ENCODE measurements at regions not wholly inside any gene's neighbourhood (a gene's known extent, or its start where the extent isn't known, plus 50 kb on each side); places are given as distances from the start of the nearest gene placed in this dataset.

DNA sequence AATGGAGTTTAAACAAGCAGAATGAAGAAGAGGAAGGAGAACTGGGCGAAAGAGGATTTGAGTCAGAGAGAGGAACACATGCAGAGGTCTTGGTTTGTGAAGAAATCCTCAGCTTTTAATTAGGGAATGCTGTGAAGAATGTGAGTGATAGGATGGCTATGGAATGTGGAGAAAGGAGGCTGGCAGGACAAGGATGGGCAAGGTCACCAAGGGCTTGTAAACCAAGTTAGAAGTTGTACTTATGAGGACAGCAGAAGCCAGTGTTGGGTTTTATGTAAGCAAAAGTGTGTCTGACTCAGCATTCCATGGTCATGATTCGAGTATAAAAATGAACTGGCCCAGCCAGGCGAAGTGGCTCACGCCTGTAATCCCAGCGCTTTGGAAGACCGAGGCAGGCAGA is 60.0 kb upstream of the IL12A start:
- BruUV-seq (replicated peaks), result no TSS peak
- H3K9ac ChIP-seq (ENCODE audit: low read length), result no peak overlapping the region
- ATAC-seq (peak; percentile 63; the same call in 1 of the 2 replicates), DNase-seq (ENCODE audit: low read depth, low spot score) (no peak)
- ChIA-PET RAD21 (ENCODE audit: low non-redundant PET in 1 of 2, low total read pairs in 2 of 2, uncharacterized antibody in 2 of 2, unreplicated experiment in 2 of 2) (no interaction called here), CTCF (interaction anchor here (0.8 to 1.3 kb wide), 7 partner anchors 10 to 78 kb away, joined by 3 to 13 read pairs (median 3); partner anchors contain the start of gene IL12A), POLR2A (interaction anchor here (0.7 kb wide), 1 partner anchor 78 kb away, joined by 3 read pairs; no protein-coding TSS in a partner anchor)
- peak overlapping the region; percentile 73 for H2AFZ ChIP-seq (ENCODE audit: low read depth, low read length, poor library complexity, severe bottlenecking)
- H3K79me2 ChIP-seq (ENCODE audit: insufficient read depth, low read length), result no peaks in the 10 kb centered on the region
- H3K4me2 ChIP-seq (ENCODE audit: low read length), result peak overlapping the region; percentile 42
- TF ChIP-seq JUND (IDR thresholded peaks at IDR 0.05) (0 out of 2 replicates have a peak, but pooled peaks have one; percentile 13), EGR1 (IDR thresholded peaks at IDR 0.05; ENCODE audit: low read depth) (no peak), ELF1 (IDR thresholded peaks at IDR 0.05; ENCODE audit: borderline replicate concordance, low read depth) (no peak), EZH2 (IDR thresholded peaks at IDR 0.05) (no peak)
- TF ChIP-seq, protein P1, sequence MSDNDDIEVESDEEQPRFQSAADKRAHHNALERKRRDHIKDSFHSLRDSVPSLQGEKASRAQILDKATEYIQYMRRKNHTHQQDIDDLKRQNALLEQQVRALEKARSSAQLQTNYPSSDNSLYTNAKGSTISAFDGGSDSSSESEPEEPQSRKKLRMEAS (IDR thresholded peaks at IDR 0.05), result no peak
- H3K4me3 ChIP-seq (replicated peaks in 1 of 2; ENCODE audit: low read depth in 1 of 2, low read length in 2 of 2), result no peak overlapping the region; a peak in 1 of 4 replicates
- no peaks in the 10 kb centered on the region for H3K27me3 ChIP-seq (ENCODE audit: insufficient read depth, low read length)
- H3K9me2 ChIP-seq (ENCODE audit: insufficient read depth), result no peaks in the 10 kb centered on the region
- no peaks in the 10 kb centered on the region for H4K20me1 ChIP-seq (ENCODE audit: insufficient read depth)
- H3K9me3 ChIP-seq (ENCODE audit: control insufficient read depth in 1 of 2, insufficient read depth in 1 of 2, low read depth in 1 of 2, low read length in 2 of 2), result no peaks in the 10 kb centered on the region
- H3K4me1 ChIP-seq (ENCODE audit: control insufficient read depth in 1 of 2, insufficient read depth in 2 of 2, low read length in 2 of 2), result peaks cover 0 to 21% of the 10 kb centered on the region in 2 experiments; a peak in 2 of 4 replicates
- H3K36me3 ChIP-seq (ENCODE audit: control insufficient read depth in 1 of 2, insufficient read depth in 2 of 2, low read length in 2 of 2), result no peaks in the 10 kb centered on the region
- peak overlapping the region; percentile 8; the same call in 1 of the 2 replicates for H3K27ac ChIP-seq (ENCODE audit: low read depth, low read length)
- intact Hi-C loops (cut with micrococcal nuclease), result no loop called here

DNA sequence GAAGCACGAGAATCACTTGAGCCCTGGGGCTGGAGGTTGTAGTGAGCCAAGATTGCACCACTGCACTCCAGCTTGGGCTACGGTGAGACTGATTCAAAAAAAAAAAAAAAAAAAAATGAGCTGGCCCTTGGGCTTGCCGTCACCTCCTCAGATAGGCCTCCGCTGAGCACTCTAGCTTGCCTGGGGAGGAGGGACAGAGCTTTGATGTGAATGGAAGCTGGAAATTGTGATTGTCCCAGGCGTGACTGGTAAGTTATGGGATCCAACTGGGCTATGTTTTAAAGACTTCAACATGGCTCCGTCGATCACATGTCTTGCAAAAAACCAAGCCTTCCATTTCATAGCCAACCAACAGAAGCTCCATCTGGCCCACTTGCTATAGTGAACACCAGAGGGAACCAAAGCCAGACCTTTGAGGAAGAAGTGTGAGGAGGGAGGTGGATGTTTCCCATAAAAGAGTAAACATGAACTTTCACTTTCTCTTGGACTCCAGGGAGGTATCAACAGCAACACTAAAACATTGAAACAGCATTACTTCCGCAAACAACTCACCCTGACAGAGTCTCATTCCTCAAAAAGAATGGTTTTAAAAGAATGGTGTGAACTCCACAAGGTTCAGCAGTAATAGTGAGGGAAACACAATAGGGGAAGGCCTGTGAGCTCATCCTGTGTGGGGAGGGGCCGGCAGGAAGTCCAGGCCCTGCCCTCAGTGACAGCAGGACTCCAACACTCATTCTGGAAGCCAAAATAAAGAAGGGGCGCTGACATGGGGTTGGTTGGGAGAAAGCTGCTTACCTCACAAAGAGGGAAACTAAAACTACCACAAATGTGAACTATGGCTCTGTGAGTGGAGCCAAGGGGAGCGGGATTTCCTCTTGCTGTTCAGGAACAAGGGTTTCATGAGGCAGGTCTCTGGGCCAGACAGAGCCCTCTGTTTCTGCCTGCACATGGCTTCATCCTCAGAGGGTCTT is 59.2 kb upstream of the IL12A start:
- Histone ChIP-seq H2AFZ (ENCODE audit: low read depth, low read length, poor library complexity, severe bottlenecking) (peak overlapping the region; percentile 73), H3K27me3 (ENCODE audit: insufficient read depth, low read length) (no peaks in the 10 kb centered on the region), H4K20me1 (ENCODE audit: insufficient read depth) (no peaks in the 10 kb centered on the region), H3K9me2 (ENCODE audit: insufficient read depth) (no peaks in the 10 kb centered on the region), H3K4me1 (ENCODE audit: control insufficient read depth in 1 of 2, insufficient read depth in 2 of 2, low read length in 2 of 2) (peaks cover 0 to 21% of the 10 kb centered on the region in 2 experiments; a peak in 2 of 4 replicates), H3K9ac (ENCODE audit: low read length) (no peak overlapping the region), H3K79me2 (ENCODE audit: insufficient read depth, low read length) (no peaks in the 10 kb centered on the region), H3K36me3 (ENCODE audit: control insufficient read depth in 1 of 2, insufficient read depth in 2 of 2, low read length in 2 of 2) (no peaks in the 10 kb centered on the region), H3K27ac (ENCODE audit: low read depth, low read length) (no peak overlapping the region), H3K4me3 (replicated peaks in 1 of 2; ENCODE audit: low read depth in 1 of 2, low read length in 2 of 2) (no peak overlapping the region; a peak in 1 of 4 replicates), H3K9me3 (ENCODE audit: control insufficient read depth in 1 of 2, insufficient read depth in 1 of 2, low read depth in 1 of 2, low read length in 2 of 2) (peaks cover 0 to 6% of the 10 kb centered on the region in 2 experiments; a peak in 1 of 4 replicates), H3K4me2 (ENCODE audit: low read length) (peak overlapping the region; percentile 42)
- ATAC-seq, result peak; percentile 59
- BruUV-seq (replicated peaks), result no TSS peak
- TF ChIP-seq SIN3A (IDR thresholded peaks at IDR 0.05; ENCODE audit: low read depth) (no peak), EZH2phosphoT487 (IDR thresholded peaks at IDR 0.05; ENCODE audit: borderline replicate concordance) (no peak), RAD21 (IDR thresholded peaks at IDR 0.05; ENCODE audit: low read depth) (peak; percentile 44)
- TF ChIP-seq, protein P2, sequence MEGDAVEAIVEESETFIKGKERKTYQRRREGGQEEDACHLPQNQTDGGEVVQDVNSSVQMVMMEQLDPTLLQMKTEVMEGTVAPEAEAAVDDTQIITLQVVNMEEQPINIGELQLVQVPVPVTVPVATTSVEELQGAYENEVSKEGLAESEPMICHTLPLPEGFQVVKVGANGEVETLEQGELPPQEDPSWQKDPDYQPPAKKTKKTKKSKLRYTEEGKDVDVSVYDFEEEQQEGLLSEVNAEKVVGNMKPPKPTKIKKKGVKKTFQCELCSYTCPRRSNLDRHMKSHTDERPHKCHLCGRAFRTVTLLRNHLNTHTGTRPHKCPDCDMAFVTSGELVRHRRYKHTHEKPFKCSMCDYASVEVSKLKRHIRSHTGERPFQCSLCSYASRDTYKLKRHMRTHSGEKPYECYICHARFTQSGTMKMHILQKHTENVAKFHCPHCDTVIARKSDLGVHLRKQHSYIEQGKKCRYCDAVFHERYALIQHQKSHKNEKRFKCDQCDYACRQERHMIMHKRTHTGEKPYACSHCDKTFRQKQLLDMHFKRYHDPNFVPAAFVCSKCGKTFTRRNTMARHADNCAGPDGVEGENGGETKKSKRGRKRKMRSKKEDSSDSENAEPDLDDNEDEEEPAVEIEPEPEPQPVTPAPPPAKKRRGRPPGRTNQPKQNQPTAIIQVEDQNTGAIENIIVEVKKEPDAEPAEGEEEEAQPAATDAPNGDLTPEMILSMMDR (IDR thresholded peaks at IDR 0.05 in 2 of 3, conservative IDR thresholded peaks at IDR 0.05 in 1 of 3; ENCODE audit: borderline replicate concordance in 1 of 3, insufficient read depth in 1 of 3, low read depth in 2 of 3, low read length in 2 of 3), result peak; percentile 23 to 32 (median 26); a peak in 3 of 6 replicates
- intact Hi-C loops (cut with micrococcal nuclease), result no loop called here
- RAD21 ChIA-PET (ENCODE audit: low non-redundant PET in 1 of 2, low total read pairs in 2 of 2, uncharacterized antibody in 2 of 2, unreplicated experiment in 2 of 2), result no interaction called here
- CTCF ChIA-PET, result interaction anchor here (0.8 to 1.3 kb wide), 9 partner anchors 11 to 204 kb away, joined by 3 to 13 read pairs (median 3); partner anchors contain the start of gene IL12A
- POLR2A ChIA-PET, result interaction anchor here (0.7 kb wide), 1 partner anchor 77 kb away, joined by 3 read pairs; no protein-coding TSS in a partner anchor
- DNase-seq (ENCODE audit: low read depth, low spot score), result no peak

Measured in HCT116 (cell line).